K562 (cell line): ENCODE measurements at regions not wholly inside any gene's neighbourhood (a gene's known extent, or its start where the extent isn't known, plus 50 kb on each side); places are given as distances from the start of the nearest gene placed in this dataset.

ENCODE experiments used
- ATAC-seq: fragments of 200-7000 bp; cut with Tn5 transposase; 3 replicates; pipeline ENCODE4 v1.9.1; 2020; ENCODE audit warnings: moderate library complexity
- BruUV-seq: library from RNA; stranded (reverse); fragments of 400-500 nt; replicated peaks from 2 replicates; lab custom pipeline; 2021; lab: Mats Ljungman, UMichigan
- CTCF ChIA-PET: fragments of 300-600 bp; formaldehyde crosslinking; extraction: SDS; loops from one replicate; lab custom pipeline; 2021; ENCODE audit warnings: low intra/inter-chr PET ratio; lab: Yijun Ruan, JAX
- POLR2A ChIA-PET: fragments of 300-600, 350-650 bp; sonication (Branson Sonifier 250); formaldehyde crosslinking; extraction: SDS; loops from one replicate; lab custom pipeline; 2021; ENCODE audit warnings: antibody characterized with exemption, inconsistent platforms; lab: Yijun Ruan, JAX
- DNase-seq, 4 experiments: peaks; one replicate each; pipeline versions ENCODE4 v3.0.0 to v3.0.0-alpha.2; 2011 to 2018; ENCODE audit warnings: low spot score in 3 of 4, mixed read lengths in 3 of 4; ENCODE audit errors: extremely low read depth in 1 of 4
- FAIRE-seq: peaks from 2 replicates; lab custom pipeline; 2011; peaks lifted over from hg19 to GRCh38; lab: Jason Lieb, UNC
- H2AFZ ChIP-seq: 2 replicates; pipeline ENCODE4 v1.6.0; 2011; ENCODE audit warnings: low read depth, low read length, control low read depth, inconsistent platforms
- H3K27ac ChIP-seq: fragments of 200-600 bp; 3 replicates; pipeline ENCODE4 v1.8.0; 2011; ENCODE audit warnings: low read depth, mild to moderate bottlenecking, control low read depth, inconsistent platforms, low read length, moderate library complexity, mixed read lengths; ENCODE audit errors: extremely low read depth
- H3K27me3 ChIP-seq, 2 experiments: fragments of 300-600 bp in 1 of 2; 2 replicates in 1 of 2; 3 replicates in 1 of 2; pipeline versions ENCODE4 v1.6.0 to v1.8.0; 2011; ENCODE audit warnings: inconsistent platforms in 2 of 2, low read length in 2 of 2, mild to moderate bottlenecking in 1 of 2, mixed read lengths in 1 of 2, moderate library complexity in 1 of 2; ENCODE audit not compliant: control insufficient read depth in 2 of 2, insufficient read depth in 2 of 2
- H3K36me3 ChIP-seq: fragments of 300-600 bp; 3 replicates; pipeline ENCODE4 v1.8.0; 2011; ENCODE audit warnings: mild to moderate bottlenecking, low read length, inconsistent platforms; ENCODE audit not compliant: control insufficient read depth, insufficient read depth
- H3K4me1 ChIP-seq, 2 experiments: fragments of 200-600 bp in 1 of 2; replicated peaks in 1 of 2; 2 replicates in 1 of 2; 3 replicates in 1 of 2; pipeline versions ENCODE4 v1.5.1 to v1.8.0; 2011; ENCODE audit warnings: inconsistent platforms in 2 of 2, low read length in 2 of 2, mild to moderate bottlenecking in 1 of 2, mixed read lengths in 1 of 2, moderate library complexity in 1 of 2; ENCODE audit not compliant: control insufficient read depth in 2 of 2, insufficient read depth in 2 of 2
- H3K4me2 ChIP-seq: 2 replicates; pipeline ENCODE4 v1.6.1; 2011; ENCODE audit warnings: low read length, control low read depth, inconsistent platforms, mixed read lengths; ENCODE audit not compliant: insufficient read depth
- H3K4me3 ChIP-seq: fragments of 200-600 bp; sonication (generic), shearing (Covaris generic); 2 replicates; pipeline ENCODE4 v1.5.1; 2016; ENCODE audit warnings: control low read depth, inconsistent platforms
- H3K79me2 ChIP-seq: fragments of 200-600 bp; 3 replicates; pipeline ENCODE4 v1.8.0; 2011; ENCODE audit warnings: low read length, inconsistent platforms; ENCODE audit not compliant: control insufficient read depth, insufficient read depth
- H3K9ac ChIP-seq, 2 experiments: 2 replicates each; pipeline versions ENCODE4 v1.6.0 to v1.6.1; 2011; ENCODE audit warnings: low read depth in 2 of 2, low read length in 2 of 2, control low read depth in 1 of 2, inconsistent platforms in 1 of 2, mild to moderate bottlenecking in 1 of 2, mixed read lengths in 1 of 2; ENCODE audit not compliant: insufficient read depth in 1 of 2
- H3K9me1 ChIP-seq: one replicate; pipeline ENCODE4 v1.6.0; 2011; ENCODE audit warnings: inconsistent platforms, mild to moderate bottlenecking, low read length, moderate library complexity; ENCODE audit not compliant: control insufficient read depth, insufficient read depth
- H3K9me3 ChIP-seq: replicated peaks from 2 replicates; pipeline ENCODE4 v1.5.1; 2011; ENCODE audit warnings: low read depth, low read length, inconsistent platforms; ENCODE audit not compliant: control insufficient read depth, insufficient read depth
- H4K20me1 ChIP-seq: replicated peaks from 2 replicates; pipeline ENCODE4 v1.6.1; 2011; ENCODE audit warnings: low read length, inconsistent platforms, mixed read lengths; ENCODE audit not compliant: control insufficient read depth, insufficient read depth
- ARID1B ChIP-seq: fragments of 450-650 bp; IDR thresholded peaks from 2 replicates; pipeline ENCODE4 v1.6.1; 2016; ENCODE audit warnings: antibody characterized with exemption, mild to moderate bottlenecking, inconsistent platforms
- BCOR ChIP-seq: fragments of 450-650 bp; IDR thresholded peaks from 2 replicates; pipeline ENCODE4 v1.6.1; 2016
- EGR1 ChIP-seq: fragments of 450-650 bp; conservative IDR thresholded peaks from 2 replicates; pipeline ENCODE4 v1.6.1; 2017; ENCODE audit warnings: mild to moderate bottlenecking
- EP300 ChIP-seq: IDR thresholded peaks from 2 replicates; pipeline ENCODE4 v1.6.1; 2012; ENCODE audit warnings: low read length, improper control_type of control experiment
- FOSL1 ChIP-seq: fragments of 200-800 bp; sonication (Bioruptor generic); conservative IDR thresholded peaks from 2 replicates; pipeline ENCODE4 v1.6.1; 2016; ENCODE audit warnings: missing genetic modification characterization, missing compliant biosample characterization
- FOXP1 ChIP-seq: sonication (generic); formaldehyde crosslinking; IDR thresholded peaks from 2 replicates; pipeline ENCODE4 v1.8.0; 2022; ENCODE audit warnings: mild to moderate bottlenecking, missing genetic modification reagents
- GTF2E2 ChIP-seq: fragments of 200-800 bp; sonication (Bioruptor generic); IDR thresholded peaks from 2 replicates; pipeline ENCODE4 v1.6.1; 2016; ENCODE audit warnings: missing genetic modification characterization, missing compliant biosample characterization
- KDM1A ChIP-seq, 2 experiments: fragments of 450-650 bp; IDR thresholded peaks; 2 replicates each; pipeline ENCODE4 v1.6.1; 2016; ENCODE audit warnings: mild to moderate bottlenecking in 2 of 2
- MIER1 ChIP-seq: fragments of 450-650 bp; IDR thresholded peaks from 2 replicates; pipeline ENCODE4 v1.6.1; 2016; ENCODE audit warnings: antibody characterized with exemption, mild to moderate bottlenecking, low read depth
- MYNN ChIP-seq, 2 experiments: sonication (generic); formaldehyde crosslinking in 1 of 2; IDR thresholded peaks; 2 replicates each; pipeline versions ENCODE4 v1.5.0 to v1.6.1; 2016 to 2020; ENCODE audit warnings: antibody characterized with exemption in 1 of 2, missing genetic modification reagents in 1 of 2
- RCOR1 ChIP-seq, 2 experiments: IDR thresholded peaks; 2 replicates each; pipeline ENCODE4 v1.6.1; 2012; ENCODE audit warnings: low read depth in 2 of 2, low read length in 2 of 2, borderline replicate concordance in 1 of 2, improper control_type of control experiment in 1 of 2
- SPI1 ChIP-seq: IDR thresholded peaks from 2 replicates; pipeline ENCODE4 v1.6.1; 2011; ENCODE audit warnings: low read depth, low read length, control low read depth, borderline replicate concordance
- TOE1 ChIP-seq, 2 experiments: fragments of 450-650 bp in 1 of 2; sonication (generic) in 1 of 2; formaldehyde crosslinking in 1 of 2; IDR thresholded peaks; 2 replicates each; pipeline versions ENCODE4 v1.7.1 to v1.8.0; 2016 to 2022; ENCODE audit warnings: borderline replicate concordance in 2 of 2, mild to moderate bottlenecking in 2 of 2, antibody characterized with exemption in 1 of 2, inconsistent platforms in 1 of 2, low read depth in 1 of 2, missing genetic modification reagents in 1 of 2, moderate library complexity in 1 of 2
- YBX1 ChIP-seq: fragments of 450-650 bp; IDR thresholded peaks from 2 replicates; pipeline ENCODE4 v1.7.1; 2016; ENCODE audit warnings: mild to moderate bottlenecking
- YY1 ChIP-seq, 3 experiments: IDR thresholded peaks; 2 replicates each; pipeline ENCODE4 v1.6.1; 2011; ENCODE audit warnings: low read length in 2 of 3, mild to moderate bottlenecking in 2 of 3, moderate library complexity in 2 of 3, borderline replicate concordance in 1 of 3, control low read depth in 1 of 3, low read depth in 1 of 3; ENCODE audit not compliant: insufficient read depth in 3 of 3, insufficient replicate concordance in 2 of 3, control insufficient read depth in 1 of 3, insufficient read length in 1 of 3; ENCODE audit errors: extremely low read depth in 1 of 3
- WGBS: fragments of 100-300 bp; shearing (Covaris generic); methylation state at CpG from one replicate; pipeline ENCODE4 v1.1.6; 2016; ENCODE audit warnings: low coverage, mixed read lengths; ENCODE audit not compliant: insufficient coverage; ENCODE audit errors: missing lambda C conversion rate; 5-methylcytosine and 5-hydroxymethylcytosine counted together
- in situ Hi-C: fragments of 300-500 bp; cut with MboI; formaldehyde crosslinking; loops from 4 replicates; pipeline ENCODE4 v1.15.0; 2018; ENCODE audit warnings: inconsistent platforms, mixed read lengths
- intact Hi-C: fragments of 100-400 bp; cut with micrococcal nuclease; formaldehyde crosslinking; loops from 2 replicates; pipeline ENCODE4 v1.14.2; 2022
- TF ChIP-seq, protein P1 (sequence below), 2 experiments: fragments of 450-650 bp; IDR thresholded peaks; 2 replicates each; pipeline ENCODE4 v1.6.1; 2016
- TF ChIP-seq, protein P2 (sequence below): fragments of 250-450 bp; sonication (Bioruptor Pico); IDR thresholded peaks from 2 replicates; pipeline ENCODE4 v1.6.1; 2021; ENCODE audit warnings: mild to moderate bottlenecking

GRCh38 chr12:116384691-116385485, 107.4 kb upstream of the MED13L start:
- Histone ChIP-seq H4K20me1 (no peaks in the 10 kb centered on the region), H3K9me3 (0 out of 2 replicates have a peak, but pooled peaks cover 8% of the 10 kb centered on the region), H3K79me2 (no peaks in the 10 kb centered on the region), H3K4me2 (peak overlapping the region; percentile 65; the same call in 1 of the 2 replicates), H3K4me1 (peaks cover 47 to 51% of the 10 kb centered on the region in 2 experiments), H3K27ac (peak overlapping the region; percentile 85), H2AFZ (peak overlapping the region; percentile 85), H3K4me3 (no peak overlapping the region), H3K9ac (peak overlapping the region; percentile 2 to 45; a peak in 3 of 4 replicates), H3K27me3 (no peaks in the 10 kb centered on the region), H3K36me3 (no peaks in the 10 kb centered on the region), H3K9me1 (no peaks in the 10 kb centered on the region)
- ATAC-seq (peak; percentile 31), DNase-seq (peak in 3 of 4 experiments; percentile 31 to 62 (median 32)), FAIRE-seq (no peak)
- CTCF ChIA-PET: no interaction called here
- 15% methylated on average over 7 of the region's 7 CpGs for WGBS
- BruUV-seq: no TSS peak
- POLR2A ChIA-PET: interaction anchor here (1.0 to 3.0 kb wide), 4 partner anchors 11 to 174 kb away, joined by 3 to 7 read pairs (median 4); no protein-coding TSS in a partner anchor
- intact Hi-C loops: loop anchor here (2.0 kb wide), 1 partner anchor 26 kb away; no protein-coding TSS in a partner anchor
- in situ Hi-C loops: no loop called here
- TF ChIP-seq, protein P1, sequence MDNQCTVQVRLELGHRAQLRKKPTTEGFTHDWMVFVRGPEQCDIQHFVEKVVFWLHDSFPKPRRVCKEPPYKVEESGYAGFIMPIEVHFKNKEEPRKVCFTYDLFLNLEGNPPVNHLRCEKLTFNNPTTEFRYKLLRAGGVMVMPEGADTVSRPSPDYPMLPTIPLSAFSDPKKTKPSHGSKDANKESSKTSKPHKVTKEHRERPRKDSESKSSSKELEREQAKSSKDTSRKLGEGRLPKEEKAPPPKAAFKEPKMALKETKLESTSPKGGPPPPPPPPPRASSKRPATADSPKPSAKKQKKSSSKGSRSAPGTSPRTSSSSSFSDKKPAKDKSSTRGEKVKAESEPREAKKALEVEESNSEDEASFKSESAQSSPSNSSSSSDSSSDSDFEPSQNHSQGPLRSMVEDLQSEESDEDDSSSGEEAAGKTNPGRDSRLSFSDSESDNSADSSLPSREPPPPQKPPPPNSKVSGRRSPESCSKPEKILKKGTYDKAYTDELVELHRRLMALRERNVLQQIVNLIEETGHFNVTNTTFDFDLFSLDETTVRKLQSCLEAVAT (IDR thresholded peaks at IDR 0.05): no peak
- TF ChIP-seq FOXP1: no peak
- TF ChIP-seq MYNN (IDR thresholded peaks at IDR 0.05): no peak
- no peak for TF ChIP-seq MYNN (CRISPR knock-in tag; IDR thresholded peaks at IDR 0.05)
- peak; percentile 16; the same call in 1 of the 2 replicates for TF ChIP-seq TOE1 (IDR thresholded peaks at IDR 0.05; ENCODE audit: borderline replicate concordance)
- no peak for TF ChIP-seq TOE1 (CRISPR knock-in tag; IDR thresholded peaks at IDR 0.05; ENCODE audit: borderline replicate concordance, low read depth)
- peak; percentile 54 for TF ChIP-seq FOSL1
- TF ChIP-seq YY1 (IDR thresholded peaks at IDR 0.05; ENCODE audit: borderline replicate concordance in 1 of 3, control insufficient read depth in 1 of 3, extremely low read depth in 1 of 3, insufficient read depth in 3 of 3, insufficient read length in 1 of 3, insufficient replicate concordance in 2 of 3, low read depth in 1 of 3, low read length in 2 of 3): peak in 1 of 3 experiments; percentile 86
- peak; percentile 45; the same call in 1 of the 2 replicates for TF ChIP-seq MIER1
- peak; percentile 68 to 80 for TF ChIP-seq KDM1A (IDR thresholded peaks at IDR 0.05)
- no peak for TF ChIP-seq EGR1
- TF ChIP-seq, protein P2, sequence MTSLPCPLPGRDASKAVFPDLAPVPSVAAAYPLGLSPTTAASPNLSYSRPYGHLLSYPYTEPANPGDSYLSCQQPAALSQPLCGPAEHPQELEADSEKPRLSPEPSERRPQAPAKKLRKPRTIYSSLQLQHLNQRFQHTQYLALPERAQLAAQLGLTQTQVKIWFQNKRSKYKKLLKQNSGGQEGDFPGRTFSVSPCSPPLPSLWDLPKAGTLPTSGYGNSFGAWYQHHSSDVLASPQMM: no peak
- TF ChIP-seq SPI1: peak; percentile 74; the same call in 1 of the 2 replicates
- no peak for TF ChIP-seq YBX1
- TF ChIP-seq EP300: 0 out of 2 replicates have a peak, but pooled peaks have one; percentile 24
- TF ChIP-seq RCOR1 (IDR thresholded peaks at IDR 0.05; ENCODE audit: borderline replicate concordance in 1 of 2, low read depth in 2 of 2, low read length in 2 of 2): peak in 1 of 2 experiments; percentile 63; a peak in 1 of 4 replicates
- peak; percentile 6; the same call in 1 of the 2 replicates for TF ChIP-seq ARID1B
- TF ChIP-seq BCOR: peak; percentile 79
- peak; percentile 81 for TF ChIP-seq GTF2E2 (tag)
